PC-9 (cell line): ENCODE measurements at regions not wholly inside any gene's neighbourhood (a gene's known extent, or its start where the extent isn't known, plus 50 kb on each side); places are given as distances from the start of the nearest gene placed in this dataset.

Experiments
- CTCF ChIP-seq: fragments of 200-600 bp; sonication (generic); conservative IDR thresholded peaks from 2 replicates; pipeline ENCODE4 v1.6.1; 2017; ENCODE audit warnings: mixed run types, antibody characterized with exemption, mild to moderate bottlenecking, moderate library complexity
- EZH2 ChIP-seq: fragments of 200-600 bp; sonication (generic); IDR thresholded peaks from 2 replicates; pipeline ENCODE4 v1.8.0; 2017; ENCODE audit warnings: antibody characterized with exemption, low read depth

- TF ChIP-seq CTCF (no peak), EZH2 (no peak)
These were observed 463.9 kb downstream of the WDR72 start for GRCh38 chr15:53295574-53295973.
